HepG2 (cell line): ENCODE measurements at regions not wholly inside any gene's neighbourhood (a gene's known extent, or its start where the extent isn't known, plus 50 kb on each side); places are given as distances from the start of the nearest gene placed in this dataset.

Experiments
- BRCA1 ChIP-seq: sonication (generic); formaldehyde crosslinking; IDR thresholded peaks from 2 replicates; pipeline ENCODE4 v1.4.0; 2020; ENCODE audit warnings: missing genetic modification reagents
- GLMP ChIP-seq: sonication (generic); formaldehyde crosslinking; IDR thresholded peaks from 2 replicates; pipeline ENCODE4 v1.9.0; 2021; ENCODE audit warnings: missing genetic modification reagents, mild to moderate bottlenecking, borderline replicate concordance
- HMGXB4 ChIP-seq, 2 experiments: sonication (generic) in 1 of 2; formaldehyde crosslinking in 1 of 2; IDR thresholded peaks; 2 replicates each; pipeline versions ENCODE4 v1.4.0 to v1.6.1; 2018 to 2020; ENCODE audit warnings: missing genetic modification reagents in 2 of 2, borderline replicate concordance in 1 of 2, low read depth in 1 of 2, mild to moderate bottlenecking in 1 of 2, missing biosample characterization in 1 of 2
- KDM3A ChIP-seq: IDR thresholded peaks from 2 replicates; pipeline ENCODE4 v1.6.1; 2018; ENCODE audit warnings: low read depth, missing compliant biosample characterization
- KLF13 ChIP-seq: sonication (generic); formaldehyde crosslinking; IDR thresholded peaks from 2 replicates; pipeline ENCODE4 v1.4.0; 2020; ENCODE audit warnings: mild to moderate bottlenecking, missing genetic modification reagents
- MEIS1 ChIP-seq: sonication (generic); formaldehyde crosslinking; IDR thresholded peaks from 2 replicates; pipeline ENCODE4 v1.9.0; 2021; ENCODE audit warnings: mild to moderate bottlenecking, missing genetic modification reagents, moderate library complexity, borderline replicate concordance
- MLLT10 ChIP-seq: sonication (generic); formaldehyde crosslinking; IDR thresholded peaks from 2 replicates; pipeline ENCODE4 v1.4.0; 2020; ENCODE audit warnings: missing genetic modification reagents
- MXI1 ChIP-seq: IDR thresholded peaks from 3 replicates; pipeline ENCODE4 v1.6.1; 2012; ENCODE audit warnings: low read depth, low read length, inconsistent platforms, borderline replicate concordance
- RAD21 ChIP-seq: fragments of 450-650 bp; formaldehyde crosslinking; IDR thresholded peaks from 2 replicates; pipeline ENCODE4 v1.5.0; 2020; ENCODE audit warnings: mild to moderate bottlenecking
- REXO4 ChIP-seq: sonication (generic); formaldehyde crosslinking; IDR thresholded peaks from 2 replicates; pipeline ENCODE4 v1.8.0; 2022; ENCODE audit warnings: missing genetic modification reagents, mild to moderate bottlenecking, borderline replicate concordance
- SCMH1 ChIP-seq: sonication (generic); formaldehyde crosslinking; IDR thresholded peaks from 2 replicates; pipeline ENCODE4 v1.9.0; 2021; ENCODE audit warnings: missing genetic modification reagents, mild to moderate bottlenecking, borderline replicate concordance
- TBX3 ChIP-seq: fragments of 450-650 bp; IDR thresholded peaks from 2 replicates; pipeline ENCODE4 v1.6.1; 2017; ENCODE audit warnings: antibody characterized with exemption, mild to moderate bottlenecking, inconsistent platforms, borderline replicate concordance
- TGIF2 ChIP-seq: IDR thresholded peaks from 2 replicates; pipeline ENCODE4 v1.6.1; 2016; ENCODE audit warnings: control low read depth, missing compliant biosample characterization
- XRCC5 ChIP-seq: fragments of 200-400 bp; formaldehyde crosslinking; optimal IDR thresholded peaks from 2 replicates; pipeline ENCODE3; 2017; ENCODE audit warnings: mild to moderate bottlenecking, low read length
- YEATS2 ChIP-seq: sonication (generic); formaldehyde crosslinking; IDR thresholded peaks from 2 replicates; pipeline ENCODE4 v1.4.0; 2020; ENCODE audit warnings: missing genetic modification reagents, borderline replicate concordance
- ZBTB3 ChIP-seq: sonication (generic); formaldehyde crosslinking; IDR thresholded peaks from 2 replicates; pipeline ENCODE4 v1.4.0; 2020; ENCODE audit warnings: low read depth, mild to moderate bottlenecking, moderate library complexity, missing genetic modification reagents, borderline replicate concordance
- ZNF296 ChIP-seq: sonication (generic); formaldehyde crosslinking; conservative IDR thresholded peaks from 2 replicates; pipeline ENCODE4 v1.5.0; 2020; ENCODE audit warnings: mild to moderate bottlenecking, missing genetic modification reagents
- ZNF441 ChIP-seq: sonication (generic); formaldehyde crosslinking; IDR thresholded peaks from 2 replicates; pipeline ENCODE4 v1.7.0; 2021; ENCODE audit warnings: missing genetic modification reagents, borderline replicate concordance
- ZNF547 ChIP-seq: sonication (generic); formaldehyde crosslinking; IDR thresholded peaks from 2 replicates; pipeline ENCODE4 v1.5.1; 2020; ENCODE audit warnings: mild to moderate bottlenecking, missing genetic modification reagents
- ZNF570 ChIP-seq: sonication (generic); formaldehyde crosslinking; IDR thresholded peaks from 2 replicates; pipeline ENCODE4 v1.4.0; 2020; ENCODE audit warnings: mild to moderate bottlenecking, missing genetic modification reagents, borderline replicate concordance
- ZNF607 ChIP-seq: sonication (generic); formaldehyde crosslinking; IDR thresholded peaks from 2 replicates; pipeline ENCODE4 v1.5.1; 2020; ENCODE audit warnings: missing genetic modification reagents, mild to moderate bottlenecking, borderline replicate concordance
- ZNF775 ChIP-seq: sonication (generic); formaldehyde crosslinking; IDR thresholded peaks from 2 replicates; pipeline ENCODE4 v1.4.0; 2020; ENCODE audit warnings: missing genetic modification reagents, mild to moderate bottlenecking, moderate library complexity, borderline replicate concordance
- TF ChIP-seq, protein P1 (sequence below), 2 experiments: fragments of 450-650 bp in 1 of 2; sonication (generic) in 1 of 2; formaldehyde crosslinking; IDR thresholded peaks; 2 replicates each; pipeline versions ENCODE4 v1.5.0 to v1.8.0; 2020 to 2022; ENCODE audit warnings: mild to moderate bottlenecking in 1 of 2, missing genetic modification reagents in 1 of 2
- TF ChIP-seq, protein P2 (sequence below): sonication (generic); formaldehyde crosslinking; IDR thresholded peaks from 2 replicates; pipeline ENCODE4 v1.8.1; 2023; ENCODE audit warnings: mild to moderate bottlenecking, moderate library complexity, missing genetic modification reagents

DNA sequence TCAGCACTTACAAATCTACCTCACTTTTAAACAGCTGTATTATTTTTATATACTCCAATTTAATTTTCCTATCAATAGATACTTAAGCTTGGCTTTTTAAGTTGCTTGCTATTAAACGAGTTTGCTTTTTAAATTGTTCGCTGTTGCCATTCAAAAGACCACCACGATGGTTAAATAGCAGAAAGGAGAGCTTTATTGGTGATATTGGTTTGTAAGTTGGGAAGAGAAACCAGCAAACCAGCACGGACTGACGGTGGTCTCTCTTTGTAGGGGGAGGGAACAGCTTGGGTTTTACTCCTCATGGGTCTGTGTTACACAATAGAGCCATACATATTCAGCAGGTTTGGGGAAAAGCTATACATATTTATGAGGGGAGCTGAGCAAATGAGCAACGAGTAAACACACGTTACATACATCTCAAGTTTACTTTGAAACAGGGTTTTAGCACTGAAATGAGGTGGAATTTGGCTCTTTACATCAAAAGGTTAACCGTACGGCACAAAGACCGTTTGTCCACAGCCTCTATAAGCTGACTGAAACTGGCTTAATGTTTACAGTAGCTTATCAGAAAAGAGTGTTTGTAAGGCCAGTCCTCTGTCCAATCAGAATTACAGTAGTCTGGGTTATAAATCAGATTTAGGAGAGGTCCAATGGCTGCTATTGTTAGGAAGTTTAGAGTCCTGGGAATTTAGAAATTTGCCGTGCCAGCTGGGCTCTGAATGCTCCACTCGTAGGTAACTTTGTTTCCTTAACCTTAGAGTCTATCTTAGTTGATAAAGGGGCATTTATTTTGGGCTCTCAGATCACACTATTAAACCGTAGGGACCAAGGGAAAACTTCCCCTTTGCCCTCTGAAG, 69.7 kb upstream of the DHRS4 start (continued):
- TF ChIP-seq ZNF441 (CRISPR knock-in tag) (peak; percentile 69), ZNF570 (CRISPR knock-in tag) (0 out of 2 replicates have a peak, but pooled peaks have one; percentile 70), TBX3 (peak; percentile 98), KLF13 (CRISPR knock-in tag) (no peak), GLMP (CRISPR knock-in tag) (no peak), YEATS2 (peak; percentile 34), BRCA1 (CRISPR knock-in tag) (no peak), RAD21 (CRISPR knock-in tag) (peak; percentile 26; the same call in 1 of the 2 replicates), SCMH1 (CRISPR knock-in tag) (no peak), HMGXB4 (CRISPR knock-in tag; IDR thresholded peaks at IDR 0.05; ENCODE audit: borderline replicate concordance in 1 of 2, low read depth in 1 of 2) (peak; percentile 48 to 51; a peak in 2 of 4 replicates), MEIS1 (peak; percentile 66; the same call in 1 of the 2 replicates), ZNF775 (no peak), KDM3A (no peak; the same call in 1 of the 2 replicates), XRCC5 (peak; percentile 93), MLLT10 (CRISPR knock-in tag) (no peak), ZNF296 (CRISPR knock-in tag) (no peak), ZNF547 (peak; percentile 72; the same call in 1 of the 2 replicates), TGIF2 (CRISPR knock-in tag) (no peak), MXI1 (peak; percentile 51; the same call in 1 of the 3 replicates), REXO4 (no peak), ZNF607 (CRISPR knock-in tag) (peak; percentile 67; the same call in 1 of the 2 replicates), ZBTB3 (CRISPR knock-in tag) (0 out of 2 replicates have a peak, but pooled peaks have one; percentile 7)
- TF ChIP-seq, protein P1, sequence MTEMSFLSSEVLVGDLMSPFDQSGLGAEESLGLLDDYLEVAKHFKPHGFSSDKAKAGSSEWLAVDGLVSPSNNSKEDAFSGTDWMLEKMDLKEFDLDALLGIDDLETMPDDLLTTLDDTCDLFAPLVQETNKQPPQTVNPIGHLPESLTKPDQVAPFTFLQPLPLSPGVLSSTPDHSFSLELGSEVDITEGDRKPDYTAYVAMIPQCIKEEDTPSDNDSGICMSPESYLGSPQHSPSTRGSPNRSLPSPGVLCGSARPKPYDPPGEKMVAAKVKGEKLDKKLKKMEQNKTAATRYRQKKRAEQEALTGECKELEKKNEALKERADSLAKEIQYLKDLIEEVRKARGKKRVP (CRISPR knock-in tag; IDR thresholded peaks at IDR 0.05) = peak; percentile 5 to 90; a peak in 2 of 4 replicates
- TF ChIP-seq, protein P2, sequence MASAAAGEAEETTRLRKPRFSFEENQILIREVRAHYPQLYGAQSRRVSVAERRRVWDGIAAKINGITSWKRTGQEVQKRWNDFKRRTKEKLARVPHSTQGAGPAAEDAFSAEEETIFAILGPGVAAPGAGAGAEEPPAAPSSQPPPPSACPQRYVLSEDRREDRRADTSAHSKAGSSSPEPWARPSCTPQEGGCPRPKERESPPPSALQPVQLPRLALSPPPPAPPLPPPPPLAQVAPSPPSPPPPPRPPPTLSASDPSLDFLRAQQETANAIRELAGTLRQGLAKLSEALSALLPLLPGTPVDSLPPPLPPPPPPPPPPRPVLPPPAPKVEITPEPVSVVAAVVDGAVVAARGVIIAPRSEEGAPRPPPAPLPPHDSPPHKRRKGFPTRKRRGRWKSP (CRISPR knock-in tag) = peak; percentile 49; the same call in 1 of the 2 replicates
